Right lobe of liver (tissue), 6 donors: ENCODE measurements at regions not wholly inside any gene's neighbourhood (a gene's known extent, or its start where the extent isn't known, plus 50 kb on each side); places are given as distances from the start of the nearest gene placed in this dataset.
"Not testable (repeated sequence)": the region's sequence is repeated elsewhere in the genome, so short reads cannot be mapped to it uniquely, and the experiment has no call there.

ENCODE experiments used
- ATAC-seq, 4 donors: fragments of 200-7000 bp; cut with Tn5 transposase; one replicate each; pipeline ENCODE4 v1.9.1; 2020; ENCODE audit warnings: mild to moderate bottlenecking in 4 of 4, moderate library complexity in 4 of 4
- DNase-seq, 3 donors: peaks; one replicate each; pipeline ENCODE4 v3.0.0-alpha.2; 2020
- H3K27ac ChIP-seq, 3 donors: fragments of 200-600 bp; one replicate each; pipeline ENCODE4 v1.8.0; 2022
- H3K27me3 ChIP-seq, 2 donors: fragments of 200-600 bp; one replicate each; pipeline ENCODE4 v1.8.0; 2022
- H3K36me3 ChIP-seq, 4 donors: fragments of 200-600 bp; sonication (generic) in 1 of 4; one replicate each; pipeline versions ENCODE4 v1.5.1 to v1.8.0; 2017 to 2022; ENCODE audit warnings: control low read depth in 1 of 4
- H3K4me1 ChIP-seq, 4 donors: fragments of 200-600 bp; sonication (generic) in 1 of 4; one replicate each; pipeline versions ENCODE4 v1.5.1 to v1.8.0; 2017 to 2022; ENCODE audit warnings: control low read depth in 1 of 4
- H3K4me3 ChIP-seq, 3 donors: fragments of 200-600 bp; one replicate each; pipeline ENCODE4 v1.8.0; 2022
- H3K9me3 ChIP-seq, 4 donors: fragments of 200-600 bp; sonication (generic) in 1 of 4; one replicate each; pipeline versions ENCODE4 v1.5.1 to v1.8.0; 2017 to 2022; ENCODE audit warnings: control low read depth in 1 of 4
- POLR2A ChIP-seq: fragments of 450-650 bp; IDR thresholded peaks from one replicate; pipeline ENCODE4 v1.6.1; 2017; ENCODE audit warnings: antibody characterized with exemption, mild to moderate bottlenecking
- WGBS: methylation state at CpG from one replicate; pipeline ENCODE4 v1.1.6; 2018; ENCODE audit warnings: low coverage, low lambda C conversion rate; ENCODE audit not compliant: insufficient coverage; ENCODE audit errors: missing lambda C conversion rate; 5-methylcytosine and 5-hydroxymethylcytosine counted together
- intact Hi-C, 2 donors: fragments of 100-400 bp; cut with DNase I; formaldehyde crosslinking; loops; one replicate each; pipeline versions ENCODE4 v1.11.2 to v1.14.1; 2022
- TF ChIP-seq, protein P1 (sequence below), 4 donors: fragments of 200-600 bp in 3 of 4; fragments of 450-650 bp in 1 of 4; IDR thresholded peaks; one replicate each; pipeline versions ENCODE4 v1.5.1 to v1.8.0; 2016 to 2022; ENCODE audit warnings: antibody characterized with exemption in 4 of 4, mild to moderate bottlenecking in 2 of 4
- donor health status: DM: no; HTN: yes; CAD: no.
- donor health status: DM: no; HTN: no; CAD: no.
- donor health status: DM: no; HTN: no; CAD: no.
- donor health status: DM: no; HTN: yes; CAD: no.
- donor health status: DM: no; HTN: yes; CAD: no.

GRCh38 chr13:44711706-44712105 lies 135.6 kb upstream of the TSC22D1 start:
- no peaks in the 10 kb centered on the region for H3K27me3 ChIP-seq
- H3K36me3 ChIP-seq: no peaks in the 10 kb centered on the region
- WGBS: 83% methylated on average over 1 of the region's 1 CpG
- no peaks in the 10 kb centered on the region for H3K9me3 ChIP-seq
- no peak for ATAC-seq
- intact Hi-C loops: no loop called here
- no peak for TF ChIP-seq POLR2A
- TF ChIP-seq, protein P1, sequence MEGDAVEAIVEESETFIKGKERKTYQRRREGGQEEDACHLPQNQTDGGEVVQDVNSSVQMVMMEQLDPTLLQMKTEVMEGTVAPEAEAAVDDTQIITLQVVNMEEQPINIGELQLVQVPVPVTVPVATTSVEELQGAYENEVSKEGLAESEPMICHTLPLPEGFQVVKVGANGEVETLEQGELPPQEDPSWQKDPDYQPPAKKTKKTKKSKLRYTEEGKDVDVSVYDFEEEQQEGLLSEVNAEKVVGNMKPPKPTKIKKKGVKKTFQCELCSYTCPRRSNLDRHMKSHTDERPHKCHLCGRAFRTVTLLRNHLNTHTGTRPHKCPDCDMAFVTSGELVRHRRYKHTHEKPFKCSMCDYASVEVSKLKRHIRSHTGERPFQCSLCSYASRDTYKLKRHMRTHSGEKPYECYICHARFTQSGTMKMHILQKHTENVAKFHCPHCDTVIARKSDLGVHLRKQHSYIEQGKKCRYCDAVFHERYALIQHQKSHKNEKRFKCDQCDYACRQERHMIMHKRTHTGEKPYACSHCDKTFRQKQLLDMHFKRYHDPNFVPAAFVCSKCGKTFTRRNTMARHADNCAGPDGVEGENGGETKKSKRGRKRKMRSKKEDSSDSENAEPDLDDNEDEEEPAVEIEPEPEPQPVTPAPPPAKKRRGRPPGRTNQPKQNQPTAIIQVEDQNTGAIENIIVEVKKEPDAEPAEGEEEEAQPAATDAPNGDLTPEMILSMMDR (IDR thresholded peaks at IDR 0.05): no peak
- DNase-seq: no peak
- no peak overlapping the region for H3K27ac ChIP-seq
- H3K4me1 ChIP-seq: no peaks in the 10 kb centered on the region
- no peak overlapping the region for H3K4me3 ChIP-seq

DNA sequence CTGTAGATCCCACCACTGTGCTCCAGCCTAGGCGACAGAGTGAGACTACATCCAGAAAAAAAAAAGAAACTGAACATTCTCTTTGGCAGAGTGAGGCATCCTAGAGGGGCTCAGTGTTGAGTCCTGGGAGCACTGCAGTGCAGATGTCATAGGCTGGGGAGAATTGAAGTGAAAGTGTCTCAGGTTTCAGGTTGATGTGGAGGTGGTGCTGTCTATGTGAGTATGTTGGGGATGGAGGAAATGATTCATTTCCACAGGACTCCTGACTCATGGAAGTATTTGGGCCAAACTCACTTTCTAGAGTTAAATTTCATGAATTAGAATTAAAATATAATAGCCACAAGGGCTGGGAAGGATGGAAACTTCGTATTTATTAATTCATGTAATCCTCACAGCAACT lies 134.4 kb upstream of the TSC22D1 start:
- intact Hi-C loops: no loop called here
- ATAC-seq (no peak), DNase-seq (no peak)
- H3K27me3 ChIP-seq: no peaks in the 10 kb centered on the region
- H3K27ac ChIP-seq: no peak overlapping the region
- no peaks in the 10 kb centered on the region for H3K4me1 ChIP-seq
- TF ChIP-seq, protein P1 (IDR thresholded peaks at IDR 0.05): no peak
- TF ChIP-seq POLR2A: no peak
- H3K4me3 ChIP-seq: no peak overlapping the region
- no peaks in the 10 kb centered on the region for H3K9me3 ChIP-seq
- 66% methylated on average over 2 of the region's 2 CpGs for WGBS
- no peaks in the 10 kb centered on the region for H3K36me3 ChIP-seq

DNA sequence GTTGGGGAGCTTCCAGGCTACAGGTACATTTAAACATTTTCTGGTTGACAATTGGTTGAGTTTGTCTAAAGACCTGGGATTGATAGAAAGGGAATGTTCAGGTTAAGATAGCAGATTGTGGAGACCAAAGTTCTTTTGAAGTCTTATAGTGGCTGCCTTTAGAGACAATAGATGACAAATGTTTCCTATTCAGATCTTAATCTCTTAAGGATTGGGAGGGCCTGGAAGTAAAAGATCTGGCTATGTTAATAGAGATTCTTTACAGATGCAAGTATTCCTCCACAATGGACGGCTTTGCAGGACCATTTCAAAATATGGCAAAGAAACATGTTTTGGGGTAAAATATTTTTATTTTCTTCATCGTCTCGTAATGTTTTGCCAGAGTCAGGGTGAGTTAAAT lies 128.7 kb upstream of the TSC22D1 start:
- intact Hi-C loops, H3K4me3 ChIP-seq, H3K27me3 ChIP-seq, H3K9me3 ChIP-seq, H3K27ac ChIP-seq, DNase-seq, H3K36me3 ChIP-seq, H3K4me1 ChIP-seq, ATAC-seq: not testable (repeated sequence)
- WGBS: 60% methylated on average over 3 of the region's 3 CpGs

- H3K36me3 ChIP-seq: no peaks in the 10 kb centered on the region
- WGBS: 60% methylated on average over 3 of the region's 3 CpGs
Observed at GRCh38 chr13:44703371-44703770, 127.2 kb upstream of the TSC22D1 start.

GRCh38 chr13:44698066-44698465 lies 121.9 kb upstream of the TSC22D1 start:
- TF ChIP-seq POLR2A: no peak
- TF ChIP-seq, protein P1 (IDR thresholded peaks at IDR 0.05): no peak
- Histone ChIP-seq H3K9me3 (no peaks in the 10 kb centered on the region), H3K4me3 (no peak overlapping the region), H3K27me3 (no peaks in the 10 kb centered on the region), H3K4me1 (no peaks in the 10 kb centered on the region), H3K36me3 (no peaks in the 10 kb centered on the region), H3K27ac (no peak overlapping the region)
- WGBS: 62% methylated on average over 7 of the region's 7 CpGs
- no peak for ATAC-seq
- DNase-seq: no peak
- intact Hi-C loops: no loop called here

More at GRCh38 chr13:44703371-44703770, 127.2 kb upstream of the TSC22D1 start:
- DNase-seq: no peak
- Histone ChIP-seq H3K4me3 (no peak overlapping the region), H3K27ac (no peak overlapping the region), H3K27me3 (no peaks in the 10 kb centered on the region), H3K4me1 (no peaks in the 10 kb centered on the region), H3K9me3 (no peaks in the 10 kb centered on the region)
- ATAC-seq: no peak
- TF ChIP-seq POLR2A: no peak
- intact Hi-C loops: no loop called here

DNA sequence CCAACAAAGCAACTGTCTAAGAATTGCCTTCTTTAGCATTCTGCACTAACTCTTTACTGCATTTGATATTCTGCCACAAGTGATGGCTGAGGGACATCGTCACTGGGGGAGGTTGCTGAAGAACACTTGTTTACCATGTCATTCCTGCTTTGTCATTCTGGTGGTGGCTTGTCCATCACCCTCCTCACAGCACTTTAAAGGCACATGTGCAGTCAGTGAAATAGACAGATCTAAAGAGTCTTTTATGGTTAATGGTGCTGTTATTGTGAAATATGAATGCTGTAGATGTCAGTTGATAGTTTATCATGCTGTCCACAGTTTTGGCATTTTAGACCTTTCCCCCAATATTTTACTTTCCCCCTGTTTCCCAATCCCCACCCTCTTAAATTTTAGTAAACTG lies 120.9 kb upstream of the TSC22D1 start:
- Histone ChIP-seq H3K4me1 (no peaks in the 10 kb centered on the region), H3K4me3 (no peak overlapping the region), H3K27ac (no peak overlapping the region), H3K27me3 (no peaks in the 10 kb centered on the region), H3K36me3 (no peaks in the 10 kb centered on the region), H3K9me3 (no peaks in the 10 kb centered on the region)
- 27% methylated on average over 1 of the region's 1 CpG for WGBS
- ATAC-seq (no peak), DNase-seq (no peak)
- intact Hi-C loops: no loop called here
- TF ChIP-seq, protein P1 (IDR thresholded peaks at IDR 0.05): no peak
- TF ChIP-seq POLR2A: no peak
